GM20431 (cell line): ENCODE measurements at regions not wholly inside any gene's neighbourhood (a gene's known extent, or its start where the extent isn't known, plus 50 kb on each side); places are given as distances from the start of the nearest gene placed in this dataset.

ENCODE experiments used
- in situ Hi-C: fragments of 300-500 bp; cut with MseI, MboI; formaldehyde crosslinking; loops from one replicate; pipeline ENCODE4 v1.15.0; 2020; ENCODE audit warnings: low sequenced_read_pairs; ENCODE audit not compliant: unreplicated experiment

DNA sequence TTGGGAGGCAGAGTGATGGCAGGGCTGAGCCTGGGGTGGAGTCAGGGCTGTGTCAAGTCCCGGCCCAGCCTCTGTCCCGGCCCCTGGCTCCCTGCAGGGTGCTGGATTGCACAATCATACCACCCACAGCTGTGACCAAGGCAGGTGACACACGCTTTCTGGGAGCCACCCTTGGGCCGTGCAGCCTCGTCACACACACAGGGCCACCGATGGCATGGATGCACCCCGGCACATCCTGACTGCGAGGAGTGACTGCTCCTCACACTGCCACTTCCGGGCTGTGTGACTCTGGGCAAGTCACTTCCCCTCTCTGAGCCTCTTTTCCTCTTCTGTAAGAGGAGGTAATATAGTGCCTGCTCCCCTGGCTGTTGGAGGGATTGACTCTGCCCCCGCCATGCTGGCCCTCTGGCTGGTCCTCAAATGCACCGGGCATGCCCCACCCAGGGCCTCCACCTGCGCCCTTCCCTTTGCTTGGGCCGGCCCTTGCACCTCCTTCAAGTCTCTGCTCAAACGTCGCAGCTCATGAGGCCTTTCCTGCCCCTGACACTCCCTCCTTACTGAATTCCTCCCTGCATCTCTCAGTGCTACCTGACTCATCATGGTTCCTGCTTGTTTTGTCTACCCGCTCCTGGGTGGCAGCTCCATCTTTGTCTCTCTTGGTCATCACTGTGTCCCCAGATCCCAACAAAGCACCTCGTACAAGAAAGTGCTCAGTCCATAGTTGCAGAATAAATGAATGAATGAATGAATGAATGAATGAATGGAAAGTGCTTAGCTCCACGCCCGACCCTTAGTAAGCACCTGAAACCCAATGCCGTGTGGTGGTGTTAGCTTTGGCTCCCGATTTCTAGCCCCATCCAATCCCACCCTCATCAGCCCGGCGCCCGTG, 93.5 kb downstream of the CEBPB start:
- in situ Hi-C loops: no loop called here

DNA sequence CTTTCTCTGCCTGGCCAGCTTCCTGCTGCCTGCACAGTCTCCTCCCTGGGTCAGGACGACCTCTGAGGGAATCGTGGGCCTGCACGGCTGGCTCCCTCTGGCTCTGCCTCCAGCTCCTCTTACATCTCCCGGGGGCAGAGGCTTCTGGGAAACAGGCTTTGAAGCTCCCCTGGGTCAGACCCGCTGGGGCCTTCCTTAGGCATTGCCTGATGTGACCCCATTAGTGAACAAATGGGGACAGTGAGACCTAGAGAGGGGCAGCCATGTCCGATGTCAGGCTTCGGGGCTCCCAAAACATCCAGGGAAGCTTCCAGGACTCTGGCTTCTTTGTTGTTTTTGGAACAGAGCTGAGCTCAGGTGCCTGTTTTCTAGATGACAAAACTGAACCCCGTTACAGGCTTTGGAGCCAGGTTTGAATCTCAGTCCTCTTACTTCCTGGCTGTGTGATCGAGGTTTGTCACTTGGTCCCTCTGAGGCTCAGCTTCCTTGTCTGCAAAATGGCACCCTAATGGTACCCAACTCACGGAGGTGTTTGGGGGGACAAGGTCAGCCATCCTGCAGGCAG, 94.3 kb downstream of the CEBPB start:
- in situ Hi-C loops: no loop called here

DNA sequence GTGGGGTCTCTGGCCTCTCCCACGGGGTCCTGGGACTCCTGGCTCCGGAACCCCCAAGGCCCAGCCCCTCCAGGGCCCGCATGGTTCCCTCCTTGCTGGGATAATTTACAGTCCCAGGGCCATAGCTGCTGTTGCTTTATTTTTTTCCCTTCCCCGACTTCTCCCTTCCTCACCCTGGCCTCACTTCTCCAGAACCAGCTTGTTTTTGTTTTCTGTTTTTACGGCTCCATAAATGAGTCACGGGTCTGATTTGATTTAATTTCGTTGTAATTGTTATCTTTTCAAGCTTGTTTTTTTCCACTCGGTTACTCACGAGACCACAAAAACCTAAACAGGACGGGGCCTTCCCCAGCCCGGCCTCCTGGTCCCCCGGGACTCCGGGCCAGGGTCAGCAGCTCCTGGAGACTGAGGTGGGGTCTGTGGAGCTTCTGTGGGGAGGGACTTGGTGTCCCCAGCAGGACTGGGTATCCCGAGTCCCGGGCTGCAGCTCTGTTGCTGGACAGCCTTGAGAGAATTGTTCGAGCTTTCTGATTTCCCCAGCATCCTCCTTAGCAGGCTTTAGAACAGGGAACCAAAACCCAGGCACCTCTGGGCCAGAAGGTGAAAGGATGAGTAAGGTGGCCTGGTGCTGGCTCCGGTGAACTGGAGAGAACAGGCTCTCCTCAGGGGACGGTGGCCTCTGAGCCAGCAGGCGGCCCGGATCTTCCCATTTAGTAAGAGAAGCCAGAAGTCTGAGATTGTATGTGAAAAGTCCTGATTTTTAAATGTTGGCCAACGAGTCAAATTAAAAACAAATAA, 94.9 kb downstream of the CEBPB start:
- in situ Hi-C loops: no loop called here

DNA sequence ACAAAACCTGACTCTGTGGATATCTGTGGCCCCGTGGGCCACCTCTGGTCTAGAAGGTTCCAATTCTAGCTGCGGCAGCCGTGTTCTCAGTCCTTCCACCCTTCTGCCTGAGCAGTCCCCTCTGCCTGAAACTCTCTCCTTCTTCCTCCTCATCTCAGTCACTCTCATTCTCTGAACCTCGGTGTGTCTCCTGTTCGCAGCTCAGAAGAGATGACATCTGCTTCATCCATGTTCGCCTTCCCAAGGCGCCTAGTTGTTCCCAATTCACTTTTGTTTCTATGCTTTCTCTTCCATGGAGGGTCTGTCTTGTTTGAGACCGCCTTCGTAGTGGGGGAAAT, 95.5 kb downstream of the CEBPB start:
- in situ Hi-C loops: no loop called here

DNA sequence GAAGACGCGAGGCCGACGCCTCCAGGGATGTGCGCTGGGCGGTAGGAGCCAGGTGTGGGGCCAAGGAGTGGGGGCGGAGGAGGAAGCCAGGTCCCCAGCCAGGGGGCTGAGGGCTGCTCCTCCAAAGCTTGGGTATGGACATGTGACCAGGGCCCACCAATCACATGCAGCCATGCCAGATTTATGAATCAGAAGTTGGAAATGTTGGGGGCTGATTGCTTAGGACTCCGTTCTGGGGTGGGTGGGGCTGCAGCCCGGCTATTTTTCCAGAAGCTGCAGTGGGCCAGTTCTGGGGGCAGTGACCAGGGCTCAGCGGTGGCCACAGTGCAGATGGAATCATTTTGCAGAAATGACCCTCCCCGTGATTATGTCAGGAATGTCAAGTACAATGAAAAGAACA, 96.0 kb downstream of the CEBPB start:
- in situ Hi-C loops: no loop called here

DNA sequence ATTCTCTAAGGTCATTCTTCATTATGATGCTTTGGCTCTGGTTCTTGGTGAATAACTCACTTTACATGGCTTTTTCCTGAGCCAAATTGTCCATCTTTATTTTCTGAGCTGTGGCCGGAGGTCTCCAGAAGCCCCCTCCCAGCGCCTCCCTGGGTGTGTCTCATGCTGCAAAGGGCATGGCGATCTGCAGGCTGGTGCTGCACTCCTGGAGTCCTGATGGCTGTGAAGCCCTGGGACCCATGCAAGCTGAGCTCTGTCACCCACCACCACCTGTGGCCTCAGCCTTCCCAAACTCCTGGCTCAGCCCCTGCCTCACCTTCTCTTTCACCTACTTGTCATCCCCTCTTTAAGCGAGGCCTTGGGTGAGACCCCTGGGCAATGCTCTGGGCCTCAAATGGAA, 96.9 kb downstream of the CEBPB start:
- in situ Hi-C loops: no loop called here

DNA sequence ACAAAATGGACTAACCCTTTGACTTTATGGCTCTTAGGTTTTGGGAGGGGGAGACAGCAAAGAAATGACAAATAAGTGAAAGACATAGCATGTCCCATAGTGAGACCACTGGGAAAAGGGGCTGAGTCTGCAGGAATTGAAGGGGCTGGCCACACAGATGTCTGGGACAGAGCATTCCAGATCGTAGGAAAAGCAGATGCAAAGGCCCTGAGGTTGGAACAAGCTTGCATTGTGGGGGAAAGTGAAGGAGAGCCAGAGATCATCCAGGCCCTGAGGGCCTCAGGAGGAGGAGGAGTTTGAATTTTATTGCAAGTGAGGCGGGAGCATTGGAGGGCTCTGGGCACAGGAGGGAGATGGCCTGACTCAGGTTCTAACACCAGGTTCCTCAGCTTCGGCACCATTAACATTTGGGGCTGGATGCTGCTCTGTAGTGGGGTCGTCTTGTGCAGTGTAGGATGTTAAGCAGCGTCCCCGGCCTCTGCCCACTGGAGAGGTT, 97.5 kb downstream of the CEBPB start:
- in situ Hi-C loops: no loop called here

DNA sequence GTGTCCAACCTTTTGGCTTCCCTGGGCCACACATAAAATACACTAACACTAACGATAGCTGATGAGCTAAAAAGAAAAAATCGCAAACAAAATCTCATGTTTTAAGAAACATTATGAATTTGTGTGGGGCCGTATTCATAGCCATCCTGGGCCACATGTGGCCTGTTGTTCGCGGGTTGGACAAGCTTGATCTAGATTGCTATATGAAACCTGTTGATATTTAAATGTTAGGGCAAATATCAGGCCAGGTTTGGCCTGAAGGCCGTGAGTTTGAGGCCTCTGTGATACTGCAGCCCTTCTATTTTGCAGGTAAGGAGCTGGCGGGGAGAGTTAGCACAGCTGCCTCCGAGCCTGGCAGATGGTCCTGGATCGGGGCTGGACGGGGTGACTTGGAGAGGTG, 99.0 kb downstream of the CEBPB start:
- in situ Hi-C loops: no loop called here

DNA sequence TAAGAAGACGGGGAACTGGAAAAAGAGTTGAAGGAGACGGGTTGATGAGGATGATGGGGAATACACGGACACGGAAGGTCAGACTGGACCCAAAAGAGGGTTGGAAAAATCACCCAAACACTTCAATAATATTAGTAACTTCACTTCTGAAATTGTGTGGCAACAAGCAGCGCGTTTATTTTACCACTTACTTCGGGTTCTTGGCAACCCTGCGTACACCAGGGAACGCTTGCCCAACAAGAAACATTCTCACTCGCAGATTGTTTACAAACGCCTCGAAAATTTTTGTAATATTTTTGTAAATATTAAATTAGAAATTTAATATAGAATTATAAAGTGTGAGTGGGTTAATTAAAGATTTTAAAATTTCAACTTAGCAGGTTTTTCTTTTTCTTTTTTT, 99.5 kb downstream of the CEBPB start:
- in situ Hi-C loops: no loop called here

DNA sequence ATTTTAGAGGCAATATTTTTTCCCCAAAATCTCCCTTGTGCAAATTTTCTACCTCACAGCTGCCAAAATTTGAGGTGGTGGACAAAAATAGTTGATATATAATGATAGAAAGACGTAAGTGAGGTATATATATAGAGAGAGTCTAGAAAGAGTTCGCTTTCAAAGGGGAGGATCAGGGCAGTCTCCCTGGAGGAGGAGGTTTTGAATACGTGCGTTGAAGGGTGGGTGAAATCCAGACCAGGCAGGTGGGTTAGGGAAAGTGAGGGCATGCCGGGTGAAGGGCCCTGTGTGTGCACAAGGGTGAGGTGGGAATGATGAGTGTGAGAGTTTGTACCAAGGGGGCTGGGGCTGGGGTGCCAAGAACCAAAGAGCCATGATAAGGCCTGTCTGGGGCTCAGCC, 100.2 kb downstream of the CEBPB start:
- in situ Hi-C loops: no loop called here

DNA sequence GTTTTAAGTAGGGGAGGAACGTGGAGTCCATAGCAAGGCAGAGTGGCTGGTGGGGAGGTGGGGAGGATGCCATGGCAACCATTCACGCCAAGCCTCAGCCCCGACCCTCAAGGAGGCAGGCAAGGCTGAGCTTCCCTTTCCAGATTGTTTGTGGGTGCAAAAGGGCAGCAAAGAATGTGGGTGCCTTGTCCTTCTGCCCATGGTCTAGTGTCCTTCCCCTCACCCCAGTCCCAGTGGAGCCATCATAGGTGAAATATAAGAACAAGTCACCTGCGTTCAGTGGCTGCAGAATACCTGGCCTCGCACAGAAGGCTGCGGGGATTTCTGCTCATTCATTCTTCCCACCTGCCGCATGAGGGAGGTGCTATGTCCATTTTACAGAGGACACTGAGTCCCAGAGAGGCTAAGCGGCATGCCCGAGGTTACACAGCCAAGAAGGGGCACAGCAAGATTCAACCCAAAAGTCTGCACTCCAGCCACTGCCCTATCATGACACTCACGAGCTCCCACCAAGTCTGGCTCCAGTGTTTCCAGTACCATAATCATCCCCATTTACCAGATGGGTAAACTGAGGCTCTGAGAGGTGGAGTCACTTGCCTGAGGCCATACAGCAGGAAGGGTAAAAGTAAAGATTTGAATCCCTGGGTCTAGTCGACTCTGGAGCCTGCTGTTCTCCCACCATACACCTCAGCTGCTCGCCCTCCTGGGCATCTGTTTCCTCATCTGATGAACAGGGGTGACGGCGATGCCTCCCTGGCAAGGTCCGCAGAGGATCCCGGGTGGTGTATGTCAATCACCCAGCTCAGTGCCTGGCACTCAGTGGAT, 100.8 kb downstream of the CEBPB start:
- in situ Hi-C loops: no loop called here

DNA sequence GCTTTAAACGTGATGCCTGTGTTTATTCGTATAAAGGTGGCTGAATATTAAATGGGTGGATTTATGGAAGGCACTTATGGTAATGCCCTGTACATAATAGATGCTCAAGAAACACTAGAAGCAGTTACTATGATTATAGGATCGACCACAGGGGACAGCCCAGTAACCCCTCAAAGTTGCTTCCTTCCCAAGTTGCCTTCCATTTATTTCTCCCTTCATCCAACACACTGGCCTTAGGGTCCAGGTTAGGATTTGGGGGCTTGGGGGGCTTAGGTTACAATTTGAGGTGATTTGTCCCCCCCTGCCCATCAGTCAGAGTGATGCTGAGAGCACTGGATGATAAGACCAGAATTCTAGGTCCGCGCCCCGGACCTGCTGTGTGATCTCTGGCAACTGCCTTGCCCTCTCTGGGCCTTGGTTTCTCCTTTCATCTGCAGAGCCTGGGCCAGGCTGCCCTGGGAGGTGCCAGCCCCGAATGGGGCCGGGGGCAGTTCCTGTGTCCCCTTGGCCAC, 101.5 kb downstream of the CEBPB start:
- in situ Hi-C loops: no loop called here

DNA sequence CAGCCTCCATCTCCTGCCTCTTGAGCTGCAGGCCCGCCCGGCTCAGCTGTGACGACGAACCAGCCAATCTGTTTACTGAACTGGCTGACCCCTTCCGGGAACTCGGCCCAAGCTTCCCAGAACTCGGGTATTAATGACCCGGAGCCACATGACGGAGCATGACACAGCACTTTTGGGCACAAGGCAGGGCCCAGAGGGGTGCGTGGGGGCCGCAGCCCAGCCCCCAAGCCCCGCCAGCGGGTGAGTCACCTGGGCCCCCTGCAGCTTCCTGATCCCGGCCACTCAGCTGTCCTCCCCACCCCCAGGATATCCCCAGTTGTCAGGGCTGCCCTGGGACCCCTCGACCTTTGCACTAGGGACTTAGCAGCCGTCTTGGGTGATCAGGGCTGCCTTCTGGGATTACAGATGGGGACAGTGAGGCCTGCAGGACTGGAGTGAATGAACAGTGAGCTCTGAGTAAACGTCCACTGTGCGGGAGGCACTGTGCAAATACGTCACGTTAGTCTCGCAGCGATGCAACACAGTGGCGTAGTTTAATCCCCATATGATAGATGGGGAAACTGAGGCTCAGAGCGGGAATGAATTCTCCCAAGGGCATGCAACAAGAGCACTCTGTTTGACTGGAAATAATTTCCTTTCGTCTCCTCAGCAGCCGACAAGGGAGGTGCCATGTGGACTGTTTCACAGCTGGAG, 102.1 kb downstream of the CEBPB start:
- in situ Hi-C loops: no loop called here

DNA sequence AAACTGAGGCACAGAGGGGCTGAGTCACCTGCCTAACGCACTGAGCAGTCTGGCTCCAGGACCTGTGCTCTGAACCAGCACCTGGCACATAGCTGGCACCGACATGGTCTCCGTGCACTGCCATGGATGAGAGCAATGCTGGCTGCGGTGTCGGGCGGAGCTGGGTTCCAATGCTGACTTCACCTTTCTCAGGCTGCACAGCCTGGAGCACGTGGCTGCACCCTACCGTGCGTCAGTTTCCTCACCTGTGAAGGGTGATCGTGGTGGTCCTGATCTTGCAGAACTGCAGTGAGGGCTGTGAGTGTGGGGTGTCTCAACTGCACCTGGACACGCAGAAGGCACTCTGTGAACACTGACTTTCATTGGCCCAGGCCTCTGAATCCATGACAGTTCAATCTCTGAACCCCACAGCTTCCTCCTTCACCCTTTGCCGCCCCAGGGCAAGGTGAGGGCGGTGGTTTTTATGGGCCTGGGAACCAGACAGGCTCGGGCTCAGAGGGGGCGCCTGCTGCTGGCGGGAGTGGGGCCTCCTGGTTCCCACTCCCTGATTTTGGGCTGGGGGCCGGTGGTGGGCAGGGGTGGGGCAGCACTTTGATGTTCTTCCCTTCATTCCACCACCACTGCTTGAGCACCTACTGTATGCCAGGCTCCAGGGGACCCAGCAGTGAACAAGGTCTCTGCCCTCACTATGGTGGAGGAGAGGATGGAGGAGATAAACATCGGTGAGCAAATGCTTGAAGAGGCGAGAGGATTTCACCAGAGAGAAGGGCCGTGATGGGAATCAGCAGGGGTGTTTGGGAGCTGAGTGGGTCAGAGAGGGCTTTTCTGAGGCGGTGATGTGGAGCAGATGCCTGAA, 102.9 kb downstream of the CEBPB start:
- in situ Hi-C loops: no loop called here

DNA sequence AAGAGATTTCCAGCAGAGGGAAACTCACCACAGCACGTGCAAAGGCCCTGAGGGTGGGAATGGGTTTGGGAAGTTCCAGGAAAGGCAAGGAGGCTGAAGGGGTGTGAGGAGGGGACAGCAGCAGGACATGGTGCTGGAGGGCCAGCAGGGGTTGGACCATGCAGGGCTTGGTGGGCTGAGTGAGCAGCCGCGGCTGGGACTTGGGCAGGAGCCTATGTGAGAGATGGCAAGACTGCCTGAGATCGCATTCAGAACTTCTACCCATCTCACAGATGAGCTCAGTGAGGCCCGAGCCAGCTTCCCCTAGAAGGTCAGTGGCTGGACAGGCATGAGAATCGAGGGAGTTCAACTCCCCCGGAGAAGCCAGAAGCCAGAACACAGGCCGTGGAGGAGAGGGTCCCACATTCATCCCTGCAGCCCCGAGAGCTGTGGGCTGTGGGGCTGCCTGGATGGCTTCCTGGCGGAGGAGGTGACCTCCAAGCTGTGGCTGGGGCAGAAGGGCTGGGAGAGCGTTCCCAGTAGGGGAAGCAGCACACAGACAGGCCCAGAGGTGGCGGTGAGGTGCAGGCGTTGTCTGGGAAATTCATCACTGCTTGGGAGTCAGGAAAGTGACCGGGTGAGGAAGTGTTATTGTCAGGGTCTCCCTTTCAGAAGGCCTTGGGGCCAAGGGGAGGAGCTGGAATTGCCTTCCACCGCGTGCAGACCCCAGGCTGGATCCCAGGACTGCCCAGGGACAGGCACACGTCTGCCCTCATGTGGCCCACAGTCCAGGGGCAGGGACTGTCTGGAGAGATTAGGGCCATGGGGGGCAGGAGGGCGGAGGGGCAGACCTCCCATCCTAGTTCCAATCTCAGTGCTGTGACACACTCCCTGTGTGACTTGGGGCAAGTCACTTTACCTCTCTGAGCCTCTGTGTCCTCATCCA, 103.8 kb downstream of the CEBPB start:
- in situ Hi-C loops: no loop called here

DNA sequence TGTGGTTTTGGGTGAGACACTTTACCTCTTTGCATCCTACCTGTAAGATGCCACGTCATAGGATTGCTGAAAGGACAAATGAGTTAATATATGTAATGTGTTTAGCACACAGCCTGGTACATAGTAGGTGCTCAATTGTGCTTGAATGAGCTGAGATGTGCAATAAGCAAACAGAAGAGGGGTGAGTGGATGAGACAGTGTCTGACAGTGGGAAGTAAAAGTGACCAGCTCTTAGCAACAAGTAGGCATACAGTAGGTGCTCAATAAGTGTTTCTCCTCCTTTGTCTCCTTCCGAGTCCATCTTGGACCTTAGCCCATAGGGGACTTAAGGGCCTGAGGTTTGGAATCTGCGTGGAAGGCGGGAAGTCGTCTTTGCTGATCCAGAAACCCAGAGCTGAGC, 104.7 kb downstream of the CEBPB start:
- in situ Hi-C loops: no loop called here

DNA sequence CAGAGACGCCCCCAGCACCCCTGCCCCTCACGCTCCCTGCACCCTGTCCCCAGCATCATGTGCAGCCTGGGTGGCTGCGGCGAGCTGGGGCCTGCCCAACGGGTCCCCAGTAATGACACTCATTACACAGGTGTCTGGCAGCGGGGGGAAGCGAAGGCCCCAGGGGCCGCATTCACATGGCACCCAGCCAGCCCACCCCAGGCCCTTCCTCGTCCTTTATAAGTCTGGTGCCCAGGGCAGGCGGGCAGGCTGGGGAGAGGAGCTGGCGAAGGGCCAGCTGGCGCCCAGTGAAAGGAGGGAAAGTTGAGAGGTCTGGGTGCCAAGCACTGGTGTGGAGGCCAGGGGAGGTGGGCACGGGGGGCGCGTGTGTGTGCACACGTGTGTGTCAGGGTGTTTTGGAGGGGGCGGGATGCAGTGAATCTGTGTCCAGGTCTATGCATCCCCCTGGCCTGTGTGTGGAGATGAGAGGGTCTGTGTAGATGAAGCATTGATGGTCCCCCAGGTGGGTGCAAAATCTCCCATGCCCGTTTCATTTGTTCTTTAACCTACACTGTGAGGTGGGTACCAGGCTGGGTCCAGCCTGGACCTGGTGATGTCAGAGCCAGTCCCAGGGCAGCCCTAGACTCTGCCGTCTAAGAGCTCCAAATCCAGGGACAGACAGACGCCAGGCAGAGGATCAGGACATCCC, 105.3 kb downstream of the CEBPB start:
- in situ Hi-C loops: no loop called here
